ENCODE measurements at regions not wholly inside any gene's neighbourhood (a gene's known extent, or its start where the extent isn't known, plus 50 kb on each side); places are given as distances from the start of the nearest gene placed in this dataset.

GRCh38 chr12:65666876-65667275 lies 157.4 kb upstream of the HMGA2 start:
- TF ChIP-seq, protein P1, sequence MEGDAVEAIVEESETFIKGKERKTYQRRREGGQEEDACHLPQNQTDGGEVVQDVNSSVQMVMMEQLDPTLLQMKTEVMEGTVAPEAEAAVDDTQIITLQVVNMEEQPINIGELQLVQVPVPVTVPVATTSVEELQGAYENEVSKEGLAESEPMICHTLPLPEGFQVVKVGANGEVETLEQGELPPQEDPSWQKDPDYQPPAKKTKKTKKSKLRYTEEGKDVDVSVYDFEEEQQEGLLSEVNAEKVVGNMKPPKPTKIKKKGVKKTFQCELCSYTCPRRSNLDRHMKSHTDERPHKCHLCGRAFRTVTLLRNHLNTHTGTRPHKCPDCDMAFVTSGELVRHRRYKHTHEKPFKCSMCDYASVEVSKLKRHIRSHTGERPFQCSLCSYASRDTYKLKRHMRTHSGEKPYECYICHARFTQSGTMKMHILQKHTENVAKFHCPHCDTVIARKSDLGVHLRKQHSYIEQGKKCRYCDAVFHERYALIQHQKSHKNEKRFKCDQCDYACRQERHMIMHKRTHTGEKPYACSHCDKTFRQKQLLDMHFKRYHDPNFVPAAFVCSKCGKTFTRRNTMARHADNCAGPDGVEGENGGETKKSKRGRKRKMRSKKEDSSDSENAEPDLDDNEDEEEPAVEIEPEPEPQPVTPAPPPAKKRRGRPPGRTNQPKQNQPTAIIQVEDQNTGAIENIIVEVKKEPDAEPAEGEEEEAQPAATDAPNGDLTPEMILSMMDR (IDR thresholded peaks at IDR 0.05): no peak
- TF ChIP-seq EP300 (IDR thresholded peaks at IDR 0.05): no peak
- no peak for TF ChIP-seq POLR2AphosphoS5 (IDR thresholded peaks at IDR 0.05)
- no peak for TF ChIP-seq POLR2A (IDR thresholded peaks at IDR 0.05)
